22Rv1 (cell line): ENCODE measurements at regions not wholly inside any gene's neighbourhood (a gene's known extent, or its start where the extent isn't known, plus 50 kb on each side); places are given as distances from the start of the nearest gene placed in this dataset.

Experiments used
- H3K27ac ChIP-seq: fragments of 450-650 bp; 2 replicates; pipeline ENCODE4 v1.5.1; 2017
- CTCF ChIP-seq: fragments of 450-650 bp; IDR thresholded peaks from 2 replicates; pipeline ENCODE4 v1.5.1; 2017; ENCODE audit warnings: mild to moderate bottlenecking

GRCh38 chr10:112098682-112099081, 84.9 kb downstream of the GPAM start:
- TF ChIP-seq CTCF: no peak
- no peak overlapping the region for H3K27ac ChIP-seq
